Transverse colon (tissue), 4 donors: ENCODE measurements at regions not wholly inside any gene's neighbourhood (a gene's known extent, or its start where the extent isn't known, plus 50 kb on each side); places are given as distances from the start of the nearest gene placed in this dataset.

ENCODE experiments used
- CTCF ChIP-seq, 5 experiments: fragments of 200-600 bp in 3 of 5; fragments of 450-650 bp in 2 of 5; sonication (generic) in 3 of 5; IDR thresholded peaks; 1 replicate in 2 of 5; 2 replicates in 3 of 5; pipeline ENCODE4 v1.5.1; 2016 to 2017; ENCODE audit warnings: antibody characterized with exemption in 5 of 5, inconsistent platforms in 3 of 5, mild to moderate bottlenecking in 2 of 5, moderate library complexity in 1 of 5
- EP300 ChIP-seq: sonication (generic); formaldehyde crosslinking; IDR thresholded peaks from one replicate; pipeline ENCODE4 v1.6.1; 2017; ENCODE audit warnings: antibody characterized with exemption, low read depth
- POLR2A ChIP-seq: fragments of 450-650 bp; IDR thresholded peaks from one replicate; pipeline ENCODE4 v1.6.1; 2016; ENCODE audit warnings: antibody characterized with exemption, mild to moderate bottlenecking, moderate library complexity
- POLR2AphosphoS5 ChIP-seq, 3 donors: sonication (generic); formaldehyde crosslinking; IDR thresholded peaks; one replicate each; pipeline ENCODE4 v1.6.1; 2016; ENCODE audit warnings: antibody characterized with exemption in 3 of 3

- TF ChIP-seq CTCF (IDR thresholded peaks at IDR 0.05) (no peak), POLR2A (no peak), POLR2AphosphoS5 (IDR thresholded peaks at IDR 0.05) (no peak), EP300 (no peak)
Observed at GRCh38 chr16:55012362-55012761, 81.7 kb downstream of the IRX5 start.
